Bone marrow (tissue), 2 donors: ENCODE measurements at regions not wholly inside any gene's neighbourhood (a gene's known extent, or its start where the extent isn't known, plus 50 kb on each side); places are given as distances from the start of the nearest gene placed in this dataset.

ENCODE experiments used
- DNase-seq, 2 donors: peaks; one replicate each; lab custom pipeline; 2025; lab: John Stamatoyannopoulos, UW

DNA sequence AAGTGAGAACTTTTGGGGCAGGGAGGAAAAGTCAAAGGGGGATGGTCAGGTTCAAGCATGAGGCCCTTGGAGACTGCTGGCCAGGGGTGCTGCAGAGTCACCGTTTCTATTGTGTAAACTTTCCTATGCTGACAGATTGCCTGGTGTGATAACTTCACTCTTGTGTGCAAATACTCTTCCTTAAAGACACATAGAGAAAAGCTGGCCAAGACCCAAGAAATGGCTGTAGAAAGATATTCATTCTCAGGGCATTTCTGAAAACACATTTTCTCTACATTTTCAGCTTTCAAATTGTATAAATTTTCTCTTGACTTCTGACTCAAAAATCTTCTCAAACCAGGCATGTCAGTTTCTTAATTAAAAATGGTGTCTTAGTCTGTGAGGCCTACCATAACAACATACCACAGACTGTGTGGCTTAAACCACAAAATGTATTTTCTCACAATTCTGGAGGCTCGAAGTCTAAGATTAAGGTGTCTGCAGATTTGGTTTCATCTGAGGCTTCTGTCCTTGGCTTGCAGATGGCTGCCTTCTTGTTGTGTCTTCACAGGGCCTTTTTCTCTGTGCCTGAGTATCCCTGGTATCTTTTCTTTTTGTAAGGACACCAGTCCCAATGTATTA lies 304.5 kb downstream of the KCNRG start:
- no peak for DNase-seq

GRCh38 chr13:50320271-50320862 lies 305.1 kb downstream of the KCNRG start:
- no peak for DNase-seq

DNA sequence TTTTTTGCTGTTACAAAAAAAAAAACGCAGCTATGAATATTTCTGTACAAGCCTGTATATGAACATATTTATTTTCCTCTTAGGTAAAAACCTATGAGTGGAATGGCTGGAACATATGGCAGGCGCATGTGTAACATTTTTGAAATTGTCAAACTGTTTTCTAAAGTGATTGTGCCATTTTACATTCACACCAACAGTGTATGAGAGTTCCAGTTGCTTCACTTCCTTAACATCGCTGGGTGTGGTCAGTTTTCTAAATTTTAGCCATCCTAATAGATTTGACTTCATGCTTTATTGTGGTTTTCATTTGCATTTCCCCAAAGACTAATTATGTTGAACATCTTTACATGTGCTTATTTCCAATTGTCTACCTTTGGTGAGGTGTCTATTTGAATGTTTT lies 306.8 kb downstream of the KCNRG start:
- DNase-seq = no peak

GRCh38 chr13:50323440-50324065 lies 308.3 kb downstream of the KCNRG start:
- no peak for DNase-seq

DNA sequence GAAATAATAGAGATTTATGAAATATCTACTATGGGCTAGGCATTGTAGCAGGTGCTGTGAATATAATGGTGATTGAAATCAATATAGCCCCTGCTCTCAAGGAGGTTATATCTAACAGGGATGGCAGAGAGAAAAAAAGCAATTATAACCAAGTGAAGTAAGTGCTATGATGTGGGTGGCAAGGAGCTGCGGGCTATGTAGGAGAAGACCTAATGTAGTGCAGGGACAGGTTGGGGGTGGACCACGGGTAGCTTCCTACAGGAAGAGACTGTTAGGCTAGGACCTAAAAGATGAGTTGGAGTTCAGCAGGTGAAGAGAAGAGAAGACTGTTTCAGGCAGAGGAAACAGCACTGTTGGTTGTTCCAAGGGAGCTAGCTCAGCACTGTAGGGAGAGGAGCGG lies 311.0 kb downstream of the KCNRG start:
- no peak for DNase-seq

GRCh38 chr13:50326811-50327210 lies 311.6 kb downstream of the KCNRG start:
- no peak for DNase-seq

DNA sequence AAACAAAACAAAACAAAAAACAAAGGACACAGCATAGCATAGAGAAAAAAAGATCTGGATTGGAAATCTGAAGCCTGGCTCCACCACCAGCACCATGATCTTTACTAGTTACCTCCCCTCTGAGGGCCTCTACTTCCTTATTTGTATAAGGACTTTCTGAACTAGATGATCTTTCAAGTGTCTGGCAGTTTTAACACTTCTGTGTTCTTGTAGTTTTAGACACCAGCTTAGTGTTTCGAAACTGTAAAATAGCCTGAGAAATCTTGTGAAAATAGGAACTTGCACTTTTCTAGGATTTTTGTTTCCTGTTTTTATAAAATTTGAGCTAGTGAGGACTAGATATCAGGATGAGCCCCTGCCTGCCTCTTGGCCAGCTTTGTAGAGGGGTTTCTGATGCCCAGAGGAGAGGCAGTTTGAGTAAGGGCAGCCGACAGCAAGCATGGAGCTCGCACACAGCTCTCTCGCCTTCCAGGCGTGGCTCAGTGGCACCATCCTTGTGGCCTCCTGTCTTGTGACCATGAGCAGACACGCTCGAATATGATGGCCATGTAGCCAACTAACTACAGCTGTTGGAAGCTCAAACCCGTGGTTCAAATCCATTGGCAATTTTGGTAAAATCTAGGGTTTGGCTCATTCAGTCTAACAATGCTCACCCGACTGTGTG lies 319.0 kb downstream of the KCNRG start:
- peak in 1 of 2 donors; percentile 17 for DNase-seq

- no peak for DNase-seq
Observed at GRCh38 chr13:50334944-50335343, 319.7 kb downstream of the KCNRG start.

- DNase-seq = no peak
Observed at GRCh38 chr13:50339271-50339670, 324.0 kb downstream of the KCNRG start.

DNA sequence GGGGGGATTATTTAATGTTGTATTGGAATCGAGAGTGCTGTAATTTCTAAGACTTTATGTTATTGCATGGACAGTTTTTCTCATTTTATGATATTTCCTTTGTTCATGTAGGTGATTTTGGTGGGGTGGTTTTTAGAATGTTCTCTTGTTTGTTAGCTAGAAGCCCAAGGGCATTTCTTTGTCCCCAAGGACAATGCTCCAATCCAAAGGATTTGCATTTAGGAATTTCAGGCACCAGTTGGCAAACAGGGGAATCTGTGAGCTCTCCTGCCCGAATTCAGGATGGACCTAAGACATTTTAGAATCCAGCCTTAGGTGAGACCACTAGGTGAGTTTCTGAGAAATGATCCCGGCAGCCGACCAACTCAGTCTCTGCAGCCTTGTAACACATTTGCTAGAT lies 324.9 kb downstream of the KCNRG start:
- no peak for DNase-seq

DNA sequence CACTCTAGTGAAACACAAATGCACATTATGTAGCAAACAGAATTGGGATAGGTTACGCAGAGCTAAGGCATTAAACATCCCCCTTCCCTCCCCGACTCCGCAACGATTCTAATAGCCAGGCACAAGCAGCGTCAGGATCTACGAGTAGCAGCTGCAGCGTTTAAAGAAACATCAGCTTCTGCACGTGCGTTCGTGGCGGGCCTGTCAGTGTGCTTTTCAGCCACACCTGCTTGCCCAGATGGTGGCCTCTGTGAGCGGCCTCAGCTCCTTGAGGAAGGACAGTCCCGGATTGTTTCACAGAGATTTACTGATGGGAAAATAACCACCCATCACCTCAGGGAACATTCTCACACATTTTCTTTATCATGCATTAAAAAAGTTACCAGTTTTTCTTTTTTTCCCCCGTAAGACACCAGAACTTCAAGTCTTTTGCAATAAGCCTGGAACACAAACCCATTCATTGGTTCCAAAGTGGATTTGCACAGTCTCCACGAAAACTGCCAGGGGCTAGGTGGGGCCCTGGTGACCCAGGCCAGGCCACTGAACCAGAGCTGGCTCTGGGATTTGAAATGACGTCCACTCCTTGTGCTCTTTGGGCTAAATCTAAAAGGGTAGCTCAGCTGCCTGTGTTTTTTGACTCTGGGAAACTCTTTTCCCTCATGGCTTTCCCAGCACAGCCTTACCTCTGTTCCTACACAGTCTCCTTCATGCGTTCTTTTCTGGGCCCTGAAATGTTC lies 325.5 kb downstream of the KCNRG start:
- DNase-seq = no peak

GRCh38 chr13:50341526-50341925 lies 326.3 kb downstream of the KCNRG start:
- DNase-seq = no peak

DNA sequence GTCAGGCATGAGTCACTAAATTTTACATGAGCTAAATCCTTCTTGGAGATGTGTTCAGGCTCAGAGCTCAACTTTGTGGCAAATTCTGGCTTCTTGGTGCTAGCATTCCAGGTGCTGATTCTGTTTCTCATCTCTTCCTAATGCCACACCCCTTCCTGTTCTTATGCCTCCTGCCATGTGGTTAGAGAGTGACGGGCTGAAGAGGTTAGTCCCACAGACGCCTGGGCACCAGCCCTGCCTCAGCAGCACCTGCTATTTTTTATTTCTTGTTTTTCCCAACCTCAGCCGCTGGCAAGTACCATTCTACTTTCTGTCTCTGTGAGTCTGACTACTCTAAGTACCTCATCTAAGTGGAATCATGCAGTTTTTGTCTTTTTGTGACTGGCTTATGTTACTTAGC lies 329.5 kb downstream of the KCNRG start:
- no peak for DNase-seq

GRCh38 chr13:50345804-50346203 lies 330.6 kb downstream of the KCNRG start:
- DNase-seq = no peak

DNA sequence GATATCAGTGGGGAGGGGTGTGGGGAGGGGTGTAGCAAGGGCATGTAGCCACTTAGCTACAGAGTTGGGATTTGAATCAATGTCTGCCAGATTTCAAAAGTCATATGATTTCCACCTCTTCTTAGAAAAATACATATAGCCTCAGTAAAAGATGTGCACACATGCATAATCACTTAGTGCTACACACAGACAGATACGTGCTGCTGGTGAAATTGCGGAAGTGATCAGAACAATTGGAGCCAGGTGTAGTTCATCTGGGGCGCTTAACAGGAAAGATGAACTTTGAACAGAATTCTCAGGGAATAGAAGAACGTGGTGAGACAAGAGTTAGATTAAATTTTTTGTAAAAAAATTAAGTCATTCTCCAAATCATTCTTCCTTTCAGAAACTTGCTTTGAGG lies 333.1 kb downstream of the KCNRG start:
- no peak for DNase-seq

DNA sequence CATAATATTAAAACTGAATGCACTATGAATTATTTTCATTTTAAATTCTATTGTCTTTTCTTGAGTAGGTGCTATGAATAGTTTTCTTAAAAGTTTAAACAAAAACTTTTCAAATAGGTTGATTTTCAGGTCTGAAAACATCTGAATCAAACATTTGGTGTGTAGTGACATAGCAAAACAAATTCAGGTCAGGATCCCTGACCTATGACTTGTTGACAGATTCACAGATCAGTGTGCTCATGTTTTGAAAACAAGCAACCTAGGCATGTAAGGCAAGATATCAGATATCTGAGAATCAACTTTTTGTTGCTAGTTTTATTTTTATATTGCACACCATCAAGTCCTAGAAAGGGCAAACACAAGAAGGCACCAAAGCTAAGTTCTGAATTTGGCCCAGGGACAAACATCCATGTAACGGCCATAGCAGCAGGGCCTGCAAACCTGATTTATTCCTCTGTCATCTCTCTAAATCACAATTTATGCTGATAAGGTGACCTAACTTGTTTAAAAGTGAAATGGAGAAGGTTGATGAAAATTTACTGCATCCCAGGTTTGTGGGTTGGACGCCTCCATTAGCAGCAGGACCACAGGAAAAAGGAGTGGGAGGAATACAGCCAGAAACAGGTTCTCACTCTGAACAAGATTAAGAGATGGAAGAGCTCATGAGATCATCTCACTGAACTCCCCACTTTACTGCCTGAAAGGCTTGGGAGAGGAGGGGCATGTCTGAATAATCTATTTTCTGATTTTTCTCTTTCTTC lies 337.7 kb downstream of the KCNRG start:
- DNase-seq = no peak

- no peak for DNase-seq
Observed at GRCh38 chr13:50353651-50354415, 338.6 kb downstream of the KCNRG start.

DNA sequence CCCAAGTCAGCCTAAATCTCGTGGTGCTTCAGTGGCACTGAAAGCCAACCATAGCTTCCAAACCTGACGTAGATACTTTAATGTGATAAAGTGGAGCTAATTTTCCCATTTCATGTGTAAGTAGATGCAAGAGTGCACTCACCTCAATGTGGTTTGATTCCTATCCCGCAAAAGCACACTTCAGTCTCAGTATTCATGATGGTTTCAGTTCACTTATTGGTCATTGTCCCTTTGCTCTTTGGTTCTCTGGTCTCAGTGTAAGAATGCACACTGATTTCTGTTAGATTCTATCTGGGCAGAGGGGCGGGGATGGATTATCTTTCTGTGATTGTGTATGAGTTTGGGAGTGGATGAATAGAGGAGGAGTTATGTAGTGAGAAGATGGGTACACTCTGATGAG lies 340.6 kb downstream of the KCNRG start:
- no peak for DNase-seq

- no peak for DNase-seq
Observed at GRCh38 chr13:50357136-50357535, 341.9 kb downstream of the KCNRG start.

DNA sequence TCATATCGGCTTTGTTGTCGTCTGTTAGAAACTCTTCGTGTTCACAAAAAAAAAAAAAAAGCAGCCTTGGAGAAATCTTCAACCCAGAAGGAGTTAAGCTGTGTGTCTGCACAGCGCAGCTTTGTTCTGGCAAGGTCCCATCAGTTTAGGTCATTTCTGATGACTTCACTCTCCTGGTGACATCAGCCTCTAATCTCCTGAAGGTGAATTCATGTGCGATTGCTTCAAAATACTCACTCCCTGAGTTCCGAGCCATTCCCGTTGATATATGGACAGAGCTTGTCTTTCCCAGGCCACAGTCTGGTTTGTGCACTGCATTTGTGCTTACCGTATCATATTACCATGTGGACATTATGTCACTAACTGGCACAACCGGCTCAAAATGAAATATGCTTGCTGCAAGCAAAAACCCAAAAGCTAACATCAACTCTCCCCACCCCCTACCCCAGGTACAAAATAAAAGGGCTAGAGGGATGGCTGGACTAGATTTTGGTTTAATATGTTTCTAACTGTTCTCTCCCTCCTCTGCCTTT lies 342.4 kb downstream of the KCNRG start:
- DNase-seq = no peak
